Mucosa of rectum (tissue), 2 donors: ENCODE measurements at regions not wholly inside any gene's neighbourhood (a gene's known extent, or its start where the extent isn't known, plus 50 kb on each side); places are given as distances from the start of the nearest gene placed in this dataset.

Source experiments
- H3K27ac ChIP-seq, 2 donors: one replicate each; pipeline ENCODE4 v1.7.0; 2013; ENCODE audit warnings: inconsistent platforms in 2 of 2, low read depth in 2 of 2, low read length in 2 of 2
- H3K27me3 ChIP-seq, 2 donors: one replicate each; pipeline ENCODE4 v1.7.0; 2013; ENCODE audit warnings: low read length in 2 of 2; ENCODE audit not compliant: control insufficient read depth in 2 of 2, insufficient read depth in 2 of 2
- H3K36me3 ChIP-seq, 2 donors: one replicate each; pipeline ENCODE4 v1.7.0; 2013; ENCODE audit warnings: low read length in 2 of 2; ENCODE audit not compliant: control insufficient read depth in 2 of 2, insufficient read depth in 2 of 2
- H3K4me1 ChIP-seq, 2 donors: one replicate each; pipeline ENCODE4 v1.7.0; 2013; ENCODE audit warnings: low read length in 2 of 2, mild to moderate bottlenecking in 1 of 2; ENCODE audit not compliant: control insufficient read depth in 2 of 2, insufficient read depth in 2 of 2
- H3K4me3 ChIP-seq, 2 donors: one replicate each; pipeline ENCODE4 v1.7.0; 2013; ENCODE audit warnings: low read length in 2 of 2
- H3K9ac ChIP-seq, 2 donors: one replicate each; pipeline ENCODE4 v1.7.0; 2013; ENCODE audit warnings: low read length in 2 of 2, low read depth in 1 of 2, mild to moderate bottlenecking in 1 of 2
- H3K9me3 ChIP-seq, 2 donors: one replicate each; pipeline ENCODE4 v1.7.0; 2013; ENCODE audit warnings: low read length in 2 of 2; ENCODE audit not compliant: control insufficient read depth in 2 of 2
- donor health status: healthy.
- donor health status: Normal muscosa, but diverticular disease.

DNA sequence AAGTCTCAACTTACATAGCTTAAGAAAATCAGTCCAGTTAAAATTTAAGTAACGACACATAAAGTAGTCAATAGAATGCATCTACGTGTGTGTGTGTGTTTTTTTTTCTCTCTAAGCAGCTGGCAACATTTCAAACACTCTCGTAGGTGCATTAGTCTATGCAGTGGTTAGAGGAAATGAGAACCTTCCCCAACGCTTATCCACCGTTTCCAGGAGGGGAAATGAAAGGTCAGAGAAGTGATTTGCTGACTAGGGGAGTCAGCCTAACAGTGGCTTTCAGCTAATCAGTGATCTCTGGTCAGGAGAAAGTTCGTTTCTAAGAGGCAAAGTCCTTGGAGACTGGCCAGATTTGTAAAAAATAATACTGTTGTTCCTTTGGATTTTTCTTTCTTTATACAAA is 806.6 kb downstream of the C6orf118 start:
- Histone ChIP-seq H3K27ac (no peak overlapping the region), H3K36me3 (no peaks in the 10 kb centered on the region), H3K27me3 (no peaks in the 10 kb centered on the region), H3K4me3 (no peak overlapping the region), H3K9me3 (no peaks in the 10 kb centered on the region), H3K9ac (no peak overlapping the region), H3K4me1 (no peaks in the 10 kb centered on the region)

DNA sequence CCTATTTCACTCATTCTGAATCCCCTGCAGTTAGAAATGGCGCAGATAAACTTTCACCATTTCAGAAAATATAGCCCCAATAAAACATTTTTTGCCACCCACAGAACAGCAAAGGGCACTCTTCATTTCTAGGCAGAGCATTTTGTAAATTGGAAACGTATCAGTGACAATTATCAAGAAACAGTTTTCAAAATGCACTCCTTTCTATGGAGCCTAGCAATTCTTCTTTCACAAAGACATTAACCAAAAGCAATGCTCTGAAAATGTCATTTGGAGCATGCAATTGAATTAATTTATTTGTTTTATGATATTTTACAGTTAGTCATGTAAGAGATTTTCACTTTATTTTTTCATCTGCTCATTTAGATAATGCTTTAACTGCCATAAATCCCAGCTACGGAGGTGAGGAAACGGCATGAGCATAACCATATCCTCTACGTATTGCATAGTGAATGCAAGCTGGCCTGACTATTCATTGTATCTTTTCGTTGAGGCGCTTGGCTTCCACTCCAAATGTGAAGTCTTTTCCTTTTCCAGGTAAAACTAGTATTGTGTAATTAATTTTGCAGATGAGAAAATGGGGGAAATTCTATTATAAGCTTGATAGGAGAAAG is 813.4 kb downstream of the C6orf118 start:
- Histone ChIP-seq H3K27me3 (no peaks in the 10 kb centered on the region), H3K9ac (no peak overlapping the region), H3K4me1 (no peaks in the 10 kb centered on the region), H3K9me3 (no peaks in the 10 kb centered on the region), H3K27ac (no peak overlapping the region), H3K36me3 (no peaks in the 10 kb centered on the region), H3K4me3 (no peak overlapping the region)

DNA sequence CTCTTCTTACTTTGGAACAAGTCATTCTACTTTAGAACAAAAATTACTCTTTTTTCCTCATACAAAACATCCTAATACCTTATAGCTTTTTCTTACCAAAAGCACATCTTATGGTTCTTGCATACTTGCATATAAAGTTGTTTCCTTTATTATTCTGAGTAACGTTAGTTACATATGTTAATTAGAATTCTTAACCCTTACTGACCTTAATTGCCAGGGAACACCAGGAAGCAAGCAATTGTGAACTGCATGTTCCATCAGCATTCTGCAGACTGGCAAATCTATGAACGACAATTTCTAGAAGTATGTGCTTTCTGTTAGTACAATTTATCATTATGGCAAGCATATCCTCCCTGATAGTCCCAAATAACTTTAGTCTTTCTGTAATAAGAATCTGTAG is 831.0 kb downstream of the C6orf118 start:
- no peaks in the 10 kb centered on the region for H3K4me1 ChIP-seq
- H3K27ac ChIP-seq, result no peak overlapping the region
- H3K9me3 ChIP-seq, result no peaks in the 10 kb centered on the region
- H3K9ac ChIP-seq, result no peak overlapping the region
- H3K27me3 ChIP-seq, result no peaks in the 10 kb centered on the region
- no peak overlapping the region for H3K4me3 ChIP-seq
- H3K36me3 ChIP-seq, result no peaks in the 10 kb centered on the region

DNA sequence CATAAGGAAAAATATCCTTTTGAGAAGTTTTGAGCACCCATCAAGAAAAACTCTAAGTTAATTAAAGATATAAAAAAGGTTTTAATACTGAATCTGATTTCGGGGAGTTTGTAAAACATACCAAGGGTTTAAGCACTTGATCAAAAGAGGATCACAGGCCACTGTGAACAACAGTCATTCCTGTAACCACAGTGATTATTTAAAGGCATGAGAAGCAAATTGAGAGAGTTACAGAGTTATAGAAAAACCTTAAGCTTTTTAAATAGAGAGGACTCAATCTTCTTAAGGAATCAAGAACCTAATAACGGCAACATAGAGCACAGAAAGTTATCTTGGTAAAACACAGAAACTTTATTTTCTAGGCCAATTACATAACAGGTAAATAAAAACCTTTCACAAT is 831.6 kb downstream of the C6orf118 start:
- H3K27me3 ChIP-seq, result no peaks in the 10 kb centered on the region
- no peak overlapping the region for H3K4me3 ChIP-seq
- no peaks in the 10 kb centered on the region for H3K4me1 ChIP-seq
- H3K9me3 ChIP-seq, result no peaks in the 10 kb centered on the region
- no peaks in the 10 kb centered on the region for H3K36me3 ChIP-seq
- no peak overlapping the region for H3K27ac ChIP-seq
- H3K9ac ChIP-seq, result no peak overlapping the region

DNA sequence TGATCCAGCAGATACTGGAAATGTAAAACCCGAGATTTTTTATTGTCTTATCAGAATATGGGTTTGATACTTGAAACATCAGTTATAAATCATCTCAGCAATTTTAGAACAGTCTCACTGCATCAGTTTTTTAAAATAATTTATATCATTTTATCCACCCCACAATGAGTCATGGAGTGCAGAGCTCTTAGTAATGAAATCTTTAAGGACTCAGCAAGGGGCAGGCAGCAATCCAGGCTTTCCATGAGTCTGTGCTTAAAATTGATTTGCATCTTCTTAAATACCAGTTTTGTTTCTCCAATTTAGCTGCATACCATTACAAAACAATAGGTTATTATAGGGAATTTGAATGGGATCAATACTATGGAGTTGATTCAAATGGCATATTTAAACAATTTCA is 832.3 kb downstream of the C6orf118 start:
- Histone ChIP-seq H3K9me3 (no peaks in the 10 kb centered on the region), H3K27me3 (no peaks in the 10 kb centered on the region), H3K4me3 (no peak overlapping the region), H3K4me1 (no peaks in the 10 kb centered on the region), H3K27ac (no peak overlapping the region), H3K36me3 (no peaks in the 10 kb centered on the region), H3K9ac (no peak overlapping the region)

DNA sequence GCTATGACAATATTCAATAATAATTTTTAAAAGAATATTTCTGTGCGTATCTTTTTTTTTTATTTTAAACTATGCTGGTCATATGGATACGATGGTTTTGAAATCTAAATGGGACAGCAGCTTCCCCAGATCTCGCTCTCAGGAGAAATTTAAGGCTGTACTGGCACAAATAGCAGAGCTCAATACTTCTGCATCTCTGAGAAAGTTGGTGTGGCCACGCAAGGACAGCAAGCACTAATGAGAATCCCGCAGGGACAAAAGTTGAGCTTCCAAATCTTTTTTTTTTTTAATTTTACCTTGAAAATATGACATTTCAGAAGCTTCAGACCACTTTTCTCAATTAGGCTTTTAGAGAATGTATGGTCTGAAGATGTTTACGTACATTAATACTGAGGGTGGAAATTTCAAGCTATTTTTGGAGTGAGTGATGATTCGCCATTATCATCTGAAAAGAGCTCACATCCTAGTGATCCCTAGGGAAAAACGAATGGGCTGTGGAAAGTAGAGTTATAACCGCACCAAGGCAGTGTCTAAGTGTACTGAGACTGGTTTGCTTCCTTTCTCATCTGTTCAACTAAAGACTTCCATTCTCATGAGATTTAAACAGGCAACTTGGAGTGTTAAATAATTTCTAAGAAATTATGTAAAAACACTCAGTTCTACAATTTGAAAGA is 840.0 kb downstream of the C6orf118 start:
- Histone ChIP-seq H3K4me1 (no peaks in the 10 kb centered on the region), H3K4me3 (no peak overlapping the region), H3K9ac (no peak overlapping the region), H3K9me3 (no peaks in the 10 kb centered on the region), H3K27me3 (no peaks in the 10 kb centered on the region), H3K27ac (no peak overlapping the region), H3K36me3 (no peaks in the 10 kb centered on the region)

DNA sequence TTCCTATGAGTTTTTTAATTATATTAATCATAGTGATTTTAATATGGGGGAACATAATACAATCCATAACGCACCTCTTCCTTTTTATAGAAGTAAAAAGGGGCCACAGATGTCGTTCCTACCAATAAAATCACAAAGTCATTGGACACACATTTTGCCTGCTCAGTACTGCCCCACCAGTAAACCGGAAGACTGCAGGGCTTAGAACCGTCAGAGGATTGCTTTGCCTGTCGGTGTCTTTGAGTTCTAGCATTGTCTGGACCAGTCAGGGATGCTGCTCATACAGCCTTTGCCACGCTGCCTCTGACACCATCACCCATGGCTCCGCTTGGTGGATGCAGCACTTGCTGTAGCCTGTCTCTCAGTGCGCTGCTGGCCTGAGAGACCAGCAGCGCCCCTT is 853.6 kb downstream of the C6orf118 start:
- H3K9ac ChIP-seq, result no peak overlapping the region
- H3K9me3 ChIP-seq, result no peaks in the 10 kb centered on the region
- H3K27me3 ChIP-seq, result no peaks in the 10 kb centered on the region
- no peaks in the 10 kb centered on the region for H3K4me1 ChIP-seq
- no peak overlapping the region for H3K4me3 ChIP-seq
- no peak overlapping the region for H3K27ac ChIP-seq
- no peaks in the 10 kb centered on the region for H3K36me3 ChIP-seq

DNA sequence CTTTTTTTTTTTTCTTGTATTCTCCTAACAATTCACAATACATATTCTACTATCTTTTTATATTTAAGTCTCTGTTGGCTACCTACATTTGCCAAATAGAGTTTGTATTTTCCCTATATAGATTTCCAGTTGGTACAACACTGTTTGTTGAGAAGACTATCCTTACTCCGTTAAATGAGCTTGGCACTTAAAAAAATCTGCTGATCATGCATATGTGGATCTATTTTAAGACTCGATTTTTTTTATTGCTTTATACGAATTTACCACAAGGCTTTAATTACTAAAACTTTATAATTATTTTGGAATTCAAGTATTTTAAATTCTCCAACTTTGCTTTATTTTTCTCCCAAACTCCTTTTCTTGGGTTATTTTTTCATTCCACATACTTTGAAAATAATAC is 855.6 kb downstream of the C6orf118 start:
- no peak overlapping the region for H3K9ac ChIP-seq
- no peaks in the 10 kb centered on the region for H3K27me3 ChIP-seq
- H3K4me3 ChIP-seq, result no peak overlapping the region
- no peak overlapping the region for H3K27ac ChIP-seq
- H3K4me1 ChIP-seq, result no peaks in the 10 kb centered on the region
- H3K36me3 ChIP-seq, result no peaks in the 10 kb centered on the region
- H3K9me3 ChIP-seq, result peaks cover 0 to 4% of the 10 kb centered on the region in 2 donors

DNA sequence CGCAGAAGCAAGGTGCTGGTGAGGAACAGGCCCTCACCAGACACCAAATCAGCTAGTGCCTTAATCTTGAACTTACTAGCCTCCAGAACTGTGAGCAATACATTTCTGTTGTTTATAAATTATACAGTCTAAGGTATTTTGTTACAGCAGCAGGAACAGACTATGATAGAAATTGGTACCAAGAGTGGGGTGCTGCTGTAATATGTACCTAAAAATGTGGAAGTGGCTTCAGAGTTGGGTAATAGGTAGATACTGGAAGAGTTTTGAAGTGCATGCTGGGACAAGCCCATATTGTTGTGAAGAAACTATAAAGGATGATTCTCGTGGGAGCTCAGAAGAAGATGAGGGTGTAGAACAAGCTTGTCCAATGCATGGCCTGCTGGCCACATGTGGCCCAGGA is 866.8 kb downstream of the C6orf118 start:
- Histone ChIP-seq H3K27me3 (no peaks in the 10 kb centered on the region), H3K9ac (no peak overlapping the region), H3K36me3 (no peaks in the 10 kb centered on the region), H3K27ac (no peak overlapping the region), H3K9me3 (peaks cover 0 to 8% of the 10 kb centered on the region in 2 donors), H3K4me3 (no peak overlapping the region), H3K4me1 (no peaks in the 10 kb centered on the region)

DNA sequence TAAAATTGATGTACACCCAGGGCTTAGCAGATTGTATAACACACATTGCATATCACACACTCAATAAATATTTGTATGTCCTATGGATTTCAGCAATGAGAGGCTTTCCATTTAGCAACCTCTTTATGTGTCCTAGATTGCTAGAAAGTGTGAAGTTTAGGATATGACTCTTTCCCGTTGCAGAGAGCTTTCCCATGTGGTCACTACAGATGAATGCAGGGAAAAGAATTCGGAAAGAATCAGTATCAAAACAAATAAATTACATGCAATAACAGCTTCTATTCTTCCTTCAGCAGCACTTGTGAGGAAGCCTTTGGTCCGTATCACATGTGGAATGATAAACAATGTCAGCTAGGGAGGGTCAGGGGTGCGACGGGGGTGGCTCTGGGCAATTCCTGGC is 870.1 kb downstream of the C6orf118 start:
- Histone ChIP-seq H3K27ac (no peak overlapping the region), H3K4me3 (no peak overlapping the region), H3K9me3 (peaks cover 0 to 8% of the 10 kb centered on the region in 2 donors), H3K36me3 (no peaks in the 10 kb centered on the region), H3K27me3 (no peaks in the 10 kb centered on the region), H3K4me1 (no peaks in the 10 kb centered on the region), H3K9ac (no peak overlapping the region)
